Ovary (tissue), 3 donors: ENCODE measurements at regions not wholly inside any gene's neighbourhood (a gene's known extent, or its start where the extent isn't known, plus 50 kb on each side); places are given as distances from the start of the nearest gene placed in this dataset.

Source experiments
- CTCF ChIP-seq, 3 donors: fragments of 450-650 bp in 2 of 3; fragments of 200-600 bp in 1 of 3; IDR thresholded peaks; one replicate each; pipeline versions ENCODE4 v1.5.1 to v1.8.0; 2016 to 2022; ENCODE audit warnings: antibody characterized with exemption in 3 of 3, mild to moderate bottlenecking in 1 of 3
- EP300 ChIP-seq: sonication (generic); formaldehyde crosslinking; IDR thresholded peaks from one replicate; pipeline ENCODE4 v1.6.1; 2017; ENCODE audit warnings: antibody characterized with exemption
- POLR2A ChIP-seq: fragments of 450-650 bp; IDR thresholded peaks from one replicate; pipeline ENCODE4 v1.6.1; 2017; ENCODE audit warnings: antibody characterized with exemption, mild to moderate bottlenecking, moderate library complexity
- donor health status: DM: no; HTN: no; CAD: no.

DNA sequence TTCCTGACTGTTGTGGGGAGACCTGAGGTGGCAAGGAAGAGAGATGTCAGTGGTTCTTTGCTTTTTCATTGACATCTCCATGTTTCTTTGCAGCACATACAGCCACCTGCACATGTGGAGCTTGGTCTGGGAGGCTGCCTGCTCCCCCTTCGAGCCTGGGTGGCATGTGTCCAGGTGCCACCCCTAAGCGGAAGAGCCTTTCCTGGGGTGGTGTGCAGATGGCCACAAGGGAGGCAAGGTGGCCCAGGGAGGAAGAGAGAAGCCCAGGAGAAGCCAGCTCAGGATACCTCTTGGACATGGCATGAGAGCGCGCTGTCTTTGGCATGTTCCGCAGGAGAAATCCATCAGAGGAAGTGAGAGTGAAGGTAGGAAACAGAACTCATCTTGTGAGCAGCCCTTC is 105.9 kb upstream of the NPTX2 start:
- no peak for TF ChIP-seq POLR2A
- no peak for TF ChIP-seq CTCF (IDR thresholded peaks at IDR 0.05)
- TF ChIP-seq EP300, result no peak
